LNCaP clone FGC (cell line): ENCODE measurements at regions not wholly inside any gene's neighbourhood (a gene's known extent, or its start where the extent isn't known, plus 50 kb on each side); places are given as distances from the start of the nearest gene placed in this dataset.

ENCODE experiments used
- DNase-seq: peaks from one replicate; pipeline ENCODE4 v3.0.0-alpha.2; 2011; ENCODE audit warnings: low read depth
- H3K4me3 ChIP-seq: 2 replicates; pipeline ENCODE4 v1.5.1; 2011; ENCODE audit warnings: mild to moderate bottlenecking, low read depth, low read length, control low read depth
- TF ChIP-seq, protein P1 (sequence below): IDR thresholded peaks from 2 replicates; pipeline ENCODE4 v1.5.1; 2012; ENCODE audit warnings: mild to moderate bottlenecking; ENCODE audit not compliant: control insufficient read depth, insufficient read depth; ENCODE audit errors: extremely low read depth

DNA sequence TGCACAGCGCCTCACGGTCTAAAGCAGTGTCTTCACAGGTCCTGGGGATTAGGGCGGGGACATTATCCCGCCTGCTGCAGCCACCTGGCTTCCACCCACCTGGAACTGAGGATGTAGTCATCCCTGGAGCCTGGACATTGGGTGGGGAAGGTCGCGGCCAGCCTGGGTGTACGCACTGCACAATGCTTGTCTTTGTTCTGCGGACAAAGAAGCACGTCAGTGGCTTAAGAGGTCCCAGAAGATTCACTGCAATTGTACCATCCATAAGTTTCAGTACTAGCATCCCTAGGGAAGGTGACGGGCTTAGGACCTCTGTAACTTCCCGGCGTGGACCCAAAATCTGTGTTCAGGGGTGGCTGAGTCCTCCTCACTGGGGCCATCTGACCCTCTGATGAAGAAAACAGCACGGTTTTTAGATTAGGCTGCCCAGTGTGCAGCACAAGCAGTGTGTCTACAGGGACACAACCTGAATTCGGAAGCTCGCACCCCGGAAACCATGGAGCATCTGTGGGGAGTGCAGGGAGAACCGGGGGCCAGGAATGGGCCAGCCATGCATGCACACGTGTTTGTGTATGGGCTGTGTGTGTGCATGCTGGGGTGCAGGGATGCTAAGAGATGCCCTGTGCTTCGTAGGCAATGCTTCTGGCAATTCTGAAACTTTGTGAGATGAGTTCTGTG, 342.6 kb upstream of the B3GAT1 start:
- TF ChIP-seq, protein P1, sequence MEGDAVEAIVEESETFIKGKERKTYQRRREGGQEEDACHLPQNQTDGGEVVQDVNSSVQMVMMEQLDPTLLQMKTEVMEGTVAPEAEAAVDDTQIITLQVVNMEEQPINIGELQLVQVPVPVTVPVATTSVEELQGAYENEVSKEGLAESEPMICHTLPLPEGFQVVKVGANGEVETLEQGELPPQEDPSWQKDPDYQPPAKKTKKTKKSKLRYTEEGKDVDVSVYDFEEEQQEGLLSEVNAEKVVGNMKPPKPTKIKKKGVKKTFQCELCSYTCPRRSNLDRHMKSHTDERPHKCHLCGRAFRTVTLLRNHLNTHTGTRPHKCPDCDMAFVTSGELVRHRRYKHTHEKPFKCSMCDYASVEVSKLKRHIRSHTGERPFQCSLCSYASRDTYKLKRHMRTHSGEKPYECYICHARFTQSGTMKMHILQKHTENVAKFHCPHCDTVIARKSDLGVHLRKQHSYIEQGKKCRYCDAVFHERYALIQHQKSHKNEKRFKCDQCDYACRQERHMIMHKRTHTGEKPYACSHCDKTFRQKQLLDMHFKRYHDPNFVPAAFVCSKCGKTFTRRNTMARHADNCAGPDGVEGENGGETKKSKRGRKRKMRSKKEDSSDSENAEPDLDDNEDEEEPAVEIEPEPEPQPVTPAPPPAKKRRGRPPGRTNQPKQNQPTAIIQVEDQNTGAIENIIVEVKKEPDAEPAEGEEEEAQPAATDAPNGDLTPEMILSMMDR: no peak
- no peak for DNase-seq
- no peak overlapping the region for H3K4me3 ChIP-seq

DNA sequence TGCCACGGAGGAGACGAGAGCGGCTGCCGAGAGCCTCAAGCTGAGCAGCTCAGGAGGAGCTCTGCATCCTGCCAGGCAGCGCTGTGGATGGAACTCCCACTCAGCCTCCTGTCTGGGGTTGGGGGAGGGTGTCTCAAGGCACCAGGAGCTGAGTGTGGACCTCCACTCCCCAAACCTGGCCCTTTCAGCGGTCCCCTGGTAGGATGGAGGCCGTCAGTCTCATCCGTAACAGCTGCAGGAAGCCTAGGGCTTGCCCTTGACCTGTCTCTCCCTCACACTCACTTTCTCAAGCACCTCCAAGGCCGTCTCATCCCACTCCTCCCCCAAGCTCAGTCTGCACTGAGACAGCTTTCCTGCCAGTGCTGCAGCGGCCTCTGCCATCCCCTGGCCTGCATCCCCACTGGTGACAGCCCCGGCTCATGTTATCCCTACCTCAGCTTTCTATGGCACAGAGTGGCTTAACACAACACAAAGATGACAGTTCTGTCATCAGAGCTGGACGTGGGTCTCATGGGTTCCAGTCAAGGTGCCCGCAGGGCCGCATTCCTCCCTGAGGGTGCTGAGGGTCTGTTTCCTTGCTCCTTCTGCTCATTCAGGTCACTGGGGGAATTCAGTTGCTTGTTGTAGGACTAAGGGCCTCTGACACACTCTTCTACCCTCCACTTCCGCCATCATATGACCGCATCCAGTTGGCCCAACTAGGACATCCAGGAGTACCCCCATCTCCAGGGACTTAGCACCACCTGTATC, 341.9 kb upstream of the B3GAT1 start:
- no peak overlapping the region for H3K4me3 ChIP-seq
- no peak for DNase-seq
- TF ChIP-seq, protein P1: no peak

DNA sequence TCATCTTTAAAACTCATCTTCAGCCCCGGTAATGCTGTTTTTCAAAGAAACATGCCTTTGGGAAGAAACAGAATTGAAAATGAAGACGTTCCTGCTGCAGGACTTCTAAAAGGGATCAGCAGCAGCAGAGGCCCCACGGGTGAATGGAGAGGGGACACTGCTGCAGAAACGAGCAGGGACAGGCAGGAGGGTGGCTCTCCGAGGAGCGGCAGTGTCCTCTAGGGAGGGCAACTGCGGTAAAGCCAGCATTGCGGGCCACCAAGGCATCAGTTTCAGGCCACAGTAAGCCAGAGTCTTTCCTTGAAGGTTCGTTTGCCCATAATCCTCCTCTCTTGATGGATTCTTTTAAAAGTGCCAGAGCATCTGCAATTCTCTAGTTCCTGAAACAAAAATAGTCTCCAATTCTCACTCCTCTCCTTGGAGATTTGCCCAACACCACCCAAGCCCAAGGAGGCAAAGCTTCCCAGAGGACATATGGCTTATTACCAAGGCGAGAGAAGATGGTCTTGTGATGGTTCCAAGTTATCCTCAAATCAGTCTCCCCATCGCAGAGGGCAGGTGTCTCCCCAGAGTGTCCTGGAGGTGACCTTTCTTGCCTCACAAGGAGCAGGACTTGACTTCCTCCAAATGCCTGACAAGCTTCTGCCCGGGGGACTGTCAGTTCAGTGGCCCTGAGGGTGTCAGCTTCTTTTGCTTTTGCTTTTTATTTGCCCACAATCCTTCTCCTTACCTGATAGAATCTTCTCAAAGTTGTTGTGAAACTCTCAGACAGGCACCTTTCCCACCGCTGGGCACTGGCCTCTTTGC, 341.1 kb upstream of the B3GAT1 start:
- H3K4me3 ChIP-seq: no peak overlapping the region
- no peak for DNase-seq
- TF ChIP-seq, protein P1: no peak

DNA sequence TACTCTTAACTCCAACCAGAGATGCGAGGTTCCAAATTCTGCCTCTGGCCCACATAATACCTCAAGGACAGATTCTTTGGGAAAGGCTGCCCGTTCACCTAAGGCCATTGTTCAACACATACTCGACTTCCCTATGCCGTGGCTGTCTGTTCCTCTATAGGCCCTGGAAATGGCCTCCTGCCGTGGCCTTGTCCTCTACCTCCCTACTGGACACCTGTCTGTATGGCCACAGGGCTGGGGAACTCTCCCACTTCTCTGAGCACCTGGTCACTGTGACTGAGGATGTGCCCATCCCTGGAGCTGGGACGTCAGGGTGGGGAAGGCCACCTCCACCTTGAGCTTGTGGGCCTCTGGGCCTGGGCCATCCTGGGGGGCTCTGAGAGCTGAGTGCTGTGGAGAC, 340.5 kb upstream of the B3GAT1 start:
- H3K4me3 ChIP-seq: no peak overlapping the region
- TF ChIP-seq, protein P1: no peak
- DNase-seq: no peak

DNA sequence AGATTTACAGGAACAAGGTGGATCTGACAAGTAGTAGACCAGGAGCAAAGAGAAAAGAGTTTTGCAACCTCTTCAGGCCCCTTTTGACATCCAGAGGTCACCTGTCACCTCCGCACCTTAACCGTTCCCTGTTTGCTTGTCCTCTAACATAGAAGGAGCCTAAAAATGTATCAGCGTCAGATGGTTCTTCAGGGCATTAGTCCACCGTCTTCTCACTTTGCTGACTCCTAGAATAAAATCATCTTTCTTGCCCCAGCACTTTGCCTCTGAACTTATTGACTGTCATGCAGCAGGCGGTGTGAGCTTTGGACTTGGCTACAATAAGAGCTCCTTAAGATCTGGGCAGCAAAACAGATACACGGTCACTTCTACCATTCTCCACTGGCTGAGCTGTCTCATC, 339.7 kb upstream of the B3GAT1 start:
- H3K4me3 ChIP-seq: no peak overlapping the region
- DNase-seq: no peak
- TF ChIP-seq, protein P1: no peak

DNA sequence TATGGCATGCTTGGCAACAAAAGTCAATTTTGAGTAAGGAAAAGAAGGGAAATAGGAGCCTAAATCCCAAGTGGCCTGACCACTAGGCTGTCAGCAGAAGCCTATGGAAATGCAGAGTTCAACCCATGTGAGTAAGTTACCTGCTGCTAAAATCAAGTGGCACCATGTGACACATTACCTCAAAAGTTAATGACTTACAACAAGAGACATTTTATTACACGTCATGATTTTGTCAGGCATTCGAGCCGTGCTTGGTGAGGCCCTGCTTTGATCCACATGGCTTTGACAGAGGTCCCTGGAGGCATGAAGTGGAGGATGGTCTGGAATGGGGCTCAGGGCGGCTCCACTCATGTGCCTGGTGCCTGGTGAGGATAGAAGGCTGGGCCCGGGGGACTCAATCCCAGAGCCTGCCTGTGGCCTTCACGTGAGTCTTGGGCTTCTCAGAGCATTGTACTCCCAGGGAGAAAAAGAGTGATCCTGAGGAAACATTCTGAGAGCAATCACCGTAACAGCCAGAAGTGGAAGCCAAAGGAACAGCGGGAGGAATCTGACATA, 339.1 kb upstream of the B3GAT1 start:
- TF ChIP-seq, protein P1: no peak
- DNase-seq: no peak
- no peak overlapping the region for H3K4me3 ChIP-seq
